Spleen (tissue), 11 donors: ENCODE measurements at regions not wholly inside any gene's neighbourhood (a gene's known extent, or its start where the extent isn't known, plus 50 kb on each side); places are given as distances from the start of the nearest gene placed in this dataset.

Experiments used
- DNase-seq: peaks from one replicate; pipeline ENCODE4 v3.0.0-alpha.2; 2020
- H3K27ac ChIP-seq, 8 donors: fragments of 200-600 bp; sonication (generic) in 7 of 8; 1 replicate in 4 of 8; 2 replicates in 4 of 8; pipeline versions ENCODE4 v1.5.0 to v1.8.0; 2016 to 2021; ENCODE audit warnings: inconsistent platforms in 4 of 8, mild to moderate bottlenecking in 4 of 8, moderate library complexity in 1 of 8
- H3K27me3 ChIP-seq, 7 donors: fragments of 200-600 bp; sonication (generic) in 6 of 7; replicated peaks in 1 of 7; 1 replicate in 4 of 7; 2 replicates in 3 of 7; pipeline versions ENCODE4 v1.5.0 to v1.8.0; 2016 to 2021; ENCODE audit warnings: inconsistent platforms in 3 of 7, mild to moderate bottlenecking in 1 of 7
- H3K36me3 ChIP-seq, 6 donors: fragments of 200-600 bp; sonication (generic) in 5 of 6; 1 replicate in 4 of 6; 2 replicates in 2 of 6; pipeline versions ENCODE4 v1.5.0 to v1.8.0; 2016 to 2021; ENCODE audit warnings: inconsistent platforms in 2 of 6
- H3K4me1 ChIP-seq, 6 donors: fragments of 200-600 bp; sonication (generic) in 5 of 6; 1 replicate in 3 of 6; 2 replicates in 3 of 6; pipeline versions ENCODE4 v1.5.0 to v1.8.0; 2016 to 2021; ENCODE audit warnings: inconsistent platforms in 3 of 6
- H3K4me3 ChIP-seq, 8 donors: fragments of 200-600 bp; sonication (generic) in 7 of 8; 1 replicate in 4 of 8; 2 replicates in 4 of 8; pipeline versions ENCODE4 v1.5.0 to v1.8.0; 2016 to 2021; ENCODE audit warnings: inconsistent platforms in 4 of 8, mild to moderate bottlenecking in 4 of 8, moderate library complexity in 2 of 8
- H3K9me3 ChIP-seq, 8 donors: fragments of 200-600 bp; sonication (generic) in 7 of 8; 1 replicate in 4 of 8; 2 replicates in 4 of 8; pipeline versions ENCODE4 v1.5.0 to v1.8.0; 2016 to 2021; ENCODE audit warnings: inconsistent platforms in 4 of 8
- POLR2A ChIP-seq, 3 donors: fragments of 450-650 bp; IDR thresholded peaks; one replicate each; pipeline ENCODE4 v1.5.1; 2017; ENCODE audit warnings: antibody characterized with exemption in 3 of 3, mild to moderate bottlenecking in 1 of 3
- POLR2AphosphoS5 ChIP-seq, 3 donors: sonication (generic); formaldehyde crosslinking; IDR thresholded peaks; one replicate each; pipeline ENCODE4 v1.5.1; 2017; ENCODE audit warnings: antibody characterized with exemption in 3 of 3
- WGBS, 5 donors: extraction: QIAGEN DNeasy Blood & Tissue Kit in 3 of 5; methylation state at CpG; one replicate each; pipeline versions ENCODE4 v1.1.5 to v1.1.7; 2013 to 2018; 5-methylcytosine and 5-hydroxymethylcytosine counted together
- intact Hi-C: fragments of 100-400 bp; cut with DNase I; formaldehyde crosslinking; loops from one replicate; pipeline ENCODE4 v1.15.0; 2023; ENCODE audit warnings: low total_unique reads
- TF ChIP-seq, protein P1 (sequence below), 11 experiments: fragments of 200-600 bp in 7 of 11; fragments of 450-650 bp in 4 of 11; sonication (generic) in 4 of 11; IDR thresholded peaks in 8 of 11; conservative IDR thresholded peaks in 3 of 11; 1 replicate in 7 of 11; 2 replicates in 4 of 11; pipeline versions ENCODE4 v1.4.0 to v1.8.0; 2016 to 2021; ENCODE audit warnings: antibody characterized with exemption in 11 of 11, inconsistent platforms in 4 of 11, mild to moderate bottlenecking in 1 of 11
- donor health status: healthy with polysubstance abuse.
- donor health status: DM: no; HTN: no; CAD: no; lungs with moderate emphysema.
- donor health status: DM: no; HTN: no; CAD: no.
- donor health status: Bipolar disorder and iron deficiency.
- donor health status: healthy.
- donor health status: DM: no; HTN: no; CAD: no.
- donor health status: DM: yes; HTN: yes; CAD: no.

DNA sequence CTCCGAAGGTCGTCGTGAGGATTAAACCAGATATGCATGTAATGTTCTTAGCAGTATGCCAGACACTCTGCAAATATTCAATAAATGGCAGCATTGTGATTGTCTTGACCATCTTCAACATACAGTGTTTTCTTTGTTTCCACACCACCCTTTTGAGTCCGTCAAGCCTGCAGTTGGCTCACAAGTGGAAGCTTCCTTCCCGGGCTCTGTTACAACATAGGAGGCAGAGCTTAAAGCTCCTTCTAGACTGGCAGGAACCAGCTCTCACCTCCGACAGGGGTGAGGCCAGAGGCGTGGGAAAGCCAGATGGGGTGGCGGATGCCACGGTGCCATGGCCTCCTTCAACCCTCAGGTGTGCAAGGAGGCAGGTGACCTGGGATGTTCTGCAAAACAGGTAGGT is 138.3 kb downstream of the FOXL1 start:
- H3K4me1 ChIP-seq: no peaks in the 10 kb centered on the region
- intact Hi-C loops: no loop called here
- 61 to 84% (median 69%) methylated on average over 9 of the region's 9 CpGs for WGBS, 5 donors
- no peaks in the 10 kb centered on the region for H3K36me3 ChIP-seq
- H3K27ac ChIP-seq: no peak overlapping the region
- TF ChIP-seq POLR2AphosphoS5 (IDR thresholded peaks at IDR 0.05): no peak
- TF ChIP-seq, protein P1, sequence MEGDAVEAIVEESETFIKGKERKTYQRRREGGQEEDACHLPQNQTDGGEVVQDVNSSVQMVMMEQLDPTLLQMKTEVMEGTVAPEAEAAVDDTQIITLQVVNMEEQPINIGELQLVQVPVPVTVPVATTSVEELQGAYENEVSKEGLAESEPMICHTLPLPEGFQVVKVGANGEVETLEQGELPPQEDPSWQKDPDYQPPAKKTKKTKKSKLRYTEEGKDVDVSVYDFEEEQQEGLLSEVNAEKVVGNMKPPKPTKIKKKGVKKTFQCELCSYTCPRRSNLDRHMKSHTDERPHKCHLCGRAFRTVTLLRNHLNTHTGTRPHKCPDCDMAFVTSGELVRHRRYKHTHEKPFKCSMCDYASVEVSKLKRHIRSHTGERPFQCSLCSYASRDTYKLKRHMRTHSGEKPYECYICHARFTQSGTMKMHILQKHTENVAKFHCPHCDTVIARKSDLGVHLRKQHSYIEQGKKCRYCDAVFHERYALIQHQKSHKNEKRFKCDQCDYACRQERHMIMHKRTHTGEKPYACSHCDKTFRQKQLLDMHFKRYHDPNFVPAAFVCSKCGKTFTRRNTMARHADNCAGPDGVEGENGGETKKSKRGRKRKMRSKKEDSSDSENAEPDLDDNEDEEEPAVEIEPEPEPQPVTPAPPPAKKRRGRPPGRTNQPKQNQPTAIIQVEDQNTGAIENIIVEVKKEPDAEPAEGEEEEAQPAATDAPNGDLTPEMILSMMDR (IDR thresholded peaks at IDR 0.05 in 8 of 11, conservative IDR thresholded peaks at IDR 0.05 in 3 of 11): no peak
- no peak for TF ChIP-seq POLR2A (IDR thresholded peaks at IDR 0.05)
- H3K4me3 ChIP-seq: no peak overlapping the region
- peaks cover 0 to 65% (median 0%) of the 10 kb centered on the region in 7 donors for H3K27me3 ChIP-seq
- no peak for DNase-seq
- H3K9me3 ChIP-seq: no peaks in the 10 kb centered on the region

GRCh38 chr16:86718118-86718517 is 139.8 kb downstream of the FOXL1 start:
- Histone ChIP-seq H3K27me3 (peaks cover 0 to 67% (median 0%) of the 10 kb centered on the region in 7 donors), H3K9me3 (no peaks in the 10 kb centered on the region), H3K4me1 (no peaks in the 10 kb centered on the region), H3K36me3 (no peaks in the 10 kb centered on the region), H3K27ac (no peak overlapping the region), H3K4me3 (no peak overlapping the region)
- intact Hi-C loops: no loop called here
- no peak for DNase-seq
- no peak for TF ChIP-seq POLR2A (IDR thresholded peaks at IDR 0.05)
- TF ChIP-seq, protein P1 (IDR thresholded peaks at IDR 0.05 in 8 of 11, conservative IDR thresholded peaks at IDR 0.05 in 3 of 11): no peak
- no peak for TF ChIP-seq POLR2AphosphoS5 (IDR thresholded peaks at IDR 0.05)
- 26 to 40% (median 33%) methylated on average over 9 of the region's 9 CpGs for WGBS, 5 donors

DNA sequence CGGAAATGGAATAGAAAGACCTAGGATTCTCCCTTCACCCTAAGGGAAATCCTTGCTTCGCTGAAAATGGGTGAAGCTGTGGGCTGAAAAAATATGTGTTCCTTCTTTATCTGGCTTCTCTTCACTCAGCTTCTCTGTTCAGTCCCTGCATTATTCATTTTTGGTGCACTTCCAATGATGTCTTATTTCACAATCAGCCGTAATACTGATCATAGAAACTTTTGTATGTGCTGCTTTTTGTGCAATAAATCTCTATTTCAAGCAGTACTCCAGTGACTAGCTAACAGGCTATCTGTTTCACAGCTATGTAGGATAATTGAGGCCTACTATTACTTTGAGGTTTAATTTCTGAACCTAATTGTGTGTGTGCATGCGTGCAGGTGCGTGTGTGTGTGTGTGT is 144.6 kb downstream of the FOXL1 start:
- H3K9me3 ChIP-seq: no peaks in the 10 kb centered on the region
- DNase-seq: no peak
- peaks cover 0 to 45% (median 0%) of the 10 kb centered on the region in 7 donors for H3K27me3 ChIP-seq
- H3K4me1 ChIP-seq: no peaks in the 10 kb centered on the region
- H3K4me3 ChIP-seq: no peak overlapping the region
- intact Hi-C loops: no loop called here
- no peaks in the 10 kb centered on the region for H3K36me3 ChIP-seq
- no peak for TF ChIP-seq POLR2A (IDR thresholded peaks at IDR 0.05)
- no peak for TF ChIP-seq POLR2AphosphoS5 (IDR thresholded peaks at IDR 0.05)
- TF ChIP-seq, protein P1 (IDR thresholded peaks at IDR 0.05 in 8 of 11, conservative IDR thresholded peaks at IDR 0.05 in 3 of 11): no peak
- 80 to 89% (median 85%) methylated on average over 5 of the region's 5 CpGs for WGBS, 5 donors
- no peak overlapping the region for H3K27ac ChIP-seq

- TF ChIP-seq, protein P1 (IDR thresholded peaks at IDR 0.05 in 8 of 11, conservative IDR thresholded peaks at IDR 0.05 in 3 of 11): no peak
- TF ChIP-seq POLR2A (IDR thresholded peaks at IDR 0.05) (no peak), POLR2AphosphoS5 (IDR thresholded peaks at IDR 0.05) (no peak)
- Histone ChIP-seq H3K4me1 (no peaks in the 10 kb centered on the region), H3K9me3 (no peaks in the 10 kb centered on the region), H3K27ac (no peak overlapping the region), H3K36me3 (no peaks in the 10 kb centered on the region), H3K27me3 (peaks cover 0 to 42% (median 0%) of the 10 kb centered on the region in 7 donors), H3K4me3 (no peak overlapping the region)
- intact Hi-C loops: no loop called here
- DNase-seq: no peak
- 80 to 89% (median 82%) methylated on average over 10 of the region's 10 CpGs for WGBS, 5 donors
Observed at GRCh38 chr16:86723689-86724088, 145.3 kb downstream of the FOXL1 start.
